ENCODE measurements at regions not wholly inside any gene's neighbourhood (a gene's known extent, or its start where the extent isn't known, plus 50 kb on each side); places are given as distances from the start of the nearest gene placed in this dataset.
A peak's percentile ranks its signal among the peaks of the same experiment; 100 is the strongest.
"Not testable (repeated sequence)": the region's sequence is repeated elsewhere in the genome, so short reads cannot be mapped to it uniquely, and the experiment has no call there.

GRCh38 chr12:47488888-47489287 lies 216.9 kb downstream of the RPAP3 start:
- DNase-seq (ENCODE audit: low read depth in 2 of 2) = no peak

GRCh38 chr12:47481041-47481440 lies 224.8 kb downstream of the RPAP3 start:
- no peak for DNase-seq (ENCODE audit: low read depth in 2 of 2)

- DNase-seq (ENCODE audit: low read depth in 2 of 2) = no peak
These were observed 227.4 kb downstream of the RPAP3 start for GRCh38 chr12:47478426-47478825.

- DNase-seq (ENCODE audit: low read depth in 2 of 2) = no peak
These were observed 232.7 kb downstream of the RPAP3 start for GRCh38 chr12:47473091-47473490.

- not testable (repeated sequence) for DNase-seq (ENCODE audit: low read depth in 2 of 2)
These were observed 235.5 kb downstream of the RPAP3 start for GRCh38 chr12:47470349-47470748.

- not testable (repeated sequence) for DNase-seq (ENCODE audit: low read depth in 2 of 2)
These were observed 241.9 kb downstream of the RPAP3 start for GRCh38 chr12:47463918-47464317.

- DNase-seq (ENCODE audit: low read depth in 2 of 2) = no peak
These were observed 247.6 kb downstream of the RPAP3 start for GRCh38 chr12:47458279-47458678.

- DNase-seq (ENCODE audit: low read depth in 2 of 2) = no peak
These were observed 256.0 kb downstream of the RPAP3 start for GRCh38 chr12:47449797-47450196.

- no peak for DNase-seq (ENCODE audit: low read depth in 2 of 2)
These were observed 263.5 kb downstream of the RPAP3 start for GRCh38 chr12:47442310-47442709.

GRCh38 chr12:47441490-47441889 lies 264.3 kb downstream of the RPAP3 start:
- no peak for DNase-seq (ENCODE audit: low read depth in 2 of 2)

- DNase-seq (ENCODE audit: low read depth in 2 of 2) = no peak
These were observed 267.7 kb downstream of the RPAP3 start for GRCh38 chr12:47438175-47438574.

GRCh38 chr12:47437570-47437969 lies 268.3 kb downstream of the RPAP3 start:
- DNase-seq (ENCODE audit: low read depth in 2 of 2) = no peak

- no peak for DNase-seq (ENCODE audit: low read depth in 2 of 2)
These were observed 272.0 kb downstream of the RPAP3 start for GRCh38 chr12:47433876-47434275.

- not testable (repeated sequence) for DNase-seq (ENCODE audit: low read depth in 2 of 2)
These were observed 279.0 kb downstream of the RPAP3 start for GRCh38 chr12:47426678-47427309.

GRCh38 chr12:47422611-47423010 lies 283.2 kb downstream of the RPAP3 start:
- DNase-seq (ENCODE audit: low read depth in 2 of 2) = peak; percentile 47 to 60

- DNase-seq (ENCODE audit: low read depth in 2 of 2) = peak; percentile 33 to 34
These were observed 286.3 kb downstream of the RPAP3 start for GRCh38 chr12:47419497-47419896.

GRCh38 chr12:47417955-47418354 lies 287.9 kb downstream of the RPAP3 start:
- DNase-seq (ENCODE audit: low read depth in 2 of 2) = no peak

- DNase-seq (ENCODE audit: low read depth in 2 of 2) = no peak
These were observed 288.7 kb downstream of the RPAP3 start for GRCh38 chr12:47417121-47417520.

GRCh38 chr12:47415054-47415453 lies 290.8 kb downstream of the RPAP3 start:
- DNase-seq (ENCODE audit: low read depth in 2 of 2) = no peak

- no peak for DNase-seq (ENCODE audit: low read depth in 2 of 2)
These were observed 291.3 kb downstream of the RPAP3 start for GRCh38 chr12:47414511-47414910.

- DNase-seq (ENCODE audit: low read depth in 2 of 2) = no peak
These were observed 292.0 kb downstream of the RPAP3 start for GRCh38 chr12:47413806-47414205.

GRCh38 chr12:47412601-47413236 lies 293.1 kb downstream of the RPAP3 start:
- no peak for DNase-seq (ENCODE audit: low read depth in 2 of 2)

GRCh38 chr12:47411966-47412365 lies 293.9 kb downstream of the RPAP3 start:
- no peak for DNase-seq (ENCODE audit: low read depth in 2 of 2)

GRCh38 chr12:47410862-47411261 lies 295.0 kb downstream of the RPAP3 start:
- DNase-seq (ENCODE audit: low read depth in 2 of 2) = no peak
